Esophagus muscularis mucosa (tissue), 4 donors: ENCODE measurements at regions not wholly inside any gene's neighbourhood (a gene's known extent, or its start where the extent isn't known, plus 50 kb on each side); places are given as distances from the start of the nearest gene placed in this dataset.

Experiments used
- CTCF ChIP-seq, 3 experiments: fragments of 200-600 bp in 2 of 3; fragments of 450-650 bp in 1 of 3; sonication (generic) in 2 of 3; IDR thresholded peaks; one replicate each; pipeline ENCODE4 v1.5.1; 2017 to 2019; ENCODE audit warnings: antibody characterized with exemption in 3 of 3, mild to moderate bottlenecking in 2 of 3, moderate library complexity in 1 of 3
- EP300 ChIP-seq: sonication (generic); formaldehyde crosslinking; IDR thresholded peaks from one replicate; pipeline ENCODE4 v1.6.1; 2017; ENCODE audit warnings: antibody characterized with exemption
- POLR2A ChIP-seq: fragments of 450-650 bp; IDR thresholded peaks from one replicate; pipeline ENCODE4 v1.6.1; 2017; ENCODE audit warnings: antibody characterized with exemption, moderate library complexity, mild to moderate bottlenecking, low read depth

- TF ChIP-seq CTCF (IDR thresholded peaks at IDR 0.05) = no peak
- no peak for TF ChIP-seq POLR2A
- no peak for TF ChIP-seq EP300
Observed at GRCh38 chr3:16066975-16067374, 107.5 kb upstream of the GALNT15 start.
